ENCODE measurements at regions not wholly inside any gene's neighbourhood (a gene's known extent, or its start where the extent isn't known, plus 50 kb on each side); places are given as distances from the start of the nearest gene placed in this dataset.

DNA sequence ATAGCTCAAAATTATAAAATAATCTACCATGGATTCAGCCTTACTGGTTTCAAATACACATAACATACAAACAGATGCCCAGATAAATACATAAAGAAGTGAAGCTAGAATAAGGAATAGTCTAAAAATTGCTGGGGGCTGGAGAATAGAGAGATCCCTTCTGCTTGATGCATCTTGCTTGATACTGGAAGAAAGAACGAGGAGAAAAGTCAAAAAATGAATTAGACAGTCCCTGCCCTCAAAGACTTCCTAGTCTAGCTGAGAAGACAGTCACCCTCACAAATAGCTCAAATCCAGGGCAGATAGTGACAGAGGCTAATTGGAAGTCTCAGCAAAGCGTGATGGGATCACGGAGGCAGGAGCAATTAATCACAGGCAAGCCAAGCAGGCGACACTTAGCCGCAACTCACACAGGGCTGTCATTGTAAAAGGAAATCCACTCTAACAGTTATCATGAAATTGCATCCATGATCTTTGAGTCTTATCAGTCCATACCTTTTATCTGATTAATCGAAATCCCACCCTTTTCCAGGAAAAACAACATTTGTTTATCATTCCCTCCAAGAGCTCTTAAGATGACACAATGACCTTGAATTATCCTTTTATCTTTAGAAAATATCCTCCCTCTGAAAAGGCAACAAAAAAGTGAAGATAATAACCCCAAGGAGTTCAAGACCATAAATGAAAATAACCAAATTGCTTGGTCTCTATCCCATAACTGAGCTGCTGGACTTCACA is 59.7 kb upstream of the TIAM1 start:
- TF ChIP-seq, protein P1, sequence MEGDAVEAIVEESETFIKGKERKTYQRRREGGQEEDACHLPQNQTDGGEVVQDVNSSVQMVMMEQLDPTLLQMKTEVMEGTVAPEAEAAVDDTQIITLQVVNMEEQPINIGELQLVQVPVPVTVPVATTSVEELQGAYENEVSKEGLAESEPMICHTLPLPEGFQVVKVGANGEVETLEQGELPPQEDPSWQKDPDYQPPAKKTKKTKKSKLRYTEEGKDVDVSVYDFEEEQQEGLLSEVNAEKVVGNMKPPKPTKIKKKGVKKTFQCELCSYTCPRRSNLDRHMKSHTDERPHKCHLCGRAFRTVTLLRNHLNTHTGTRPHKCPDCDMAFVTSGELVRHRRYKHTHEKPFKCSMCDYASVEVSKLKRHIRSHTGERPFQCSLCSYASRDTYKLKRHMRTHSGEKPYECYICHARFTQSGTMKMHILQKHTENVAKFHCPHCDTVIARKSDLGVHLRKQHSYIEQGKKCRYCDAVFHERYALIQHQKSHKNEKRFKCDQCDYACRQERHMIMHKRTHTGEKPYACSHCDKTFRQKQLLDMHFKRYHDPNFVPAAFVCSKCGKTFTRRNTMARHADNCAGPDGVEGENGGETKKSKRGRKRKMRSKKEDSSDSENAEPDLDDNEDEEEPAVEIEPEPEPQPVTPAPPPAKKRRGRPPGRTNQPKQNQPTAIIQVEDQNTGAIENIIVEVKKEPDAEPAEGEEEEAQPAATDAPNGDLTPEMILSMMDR (IDR thresholded peaks at IDR 0.05; ENCODE audit: control insufficient read depth, extremely low read depth, insufficient read depth): no peak
- DNase-seq (ENCODE audit: low read depth): no peak
- H3K4me3 ChIP-seq (ENCODE audit: low read depth, low read length): no peak overlapping the region

DNA sequence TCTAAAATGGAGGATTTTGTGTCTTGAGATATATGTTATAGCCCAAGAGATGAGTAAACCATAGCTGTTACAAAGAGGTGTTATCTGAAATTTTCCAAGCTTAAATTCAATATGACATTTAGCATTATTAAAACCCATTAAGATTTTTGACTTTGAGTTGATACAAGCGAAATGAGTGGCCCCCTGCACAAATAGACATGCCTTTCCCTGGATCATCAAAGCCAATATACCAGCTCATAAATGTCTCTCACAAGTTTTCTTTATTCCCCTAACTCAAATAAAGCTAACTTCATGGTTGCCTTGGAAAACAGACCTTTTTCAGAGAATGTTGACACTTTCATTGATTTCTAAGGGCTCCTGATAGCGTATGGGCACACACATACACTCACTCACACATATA is 55.5 kb upstream of the TIAM1 start:
- no peak for DNase-seq (ENCODE audit: low read depth)
- H3K4me3 ChIP-seq (ENCODE audit: low read depth, low read length): no peak overlapping the region
- TF ChIP-seq, protein P1 (IDR thresholded peaks at IDR 0.05; ENCODE audit: control insufficient read depth, extremely low read depth, insufficient read depth): no peak

DNA sequence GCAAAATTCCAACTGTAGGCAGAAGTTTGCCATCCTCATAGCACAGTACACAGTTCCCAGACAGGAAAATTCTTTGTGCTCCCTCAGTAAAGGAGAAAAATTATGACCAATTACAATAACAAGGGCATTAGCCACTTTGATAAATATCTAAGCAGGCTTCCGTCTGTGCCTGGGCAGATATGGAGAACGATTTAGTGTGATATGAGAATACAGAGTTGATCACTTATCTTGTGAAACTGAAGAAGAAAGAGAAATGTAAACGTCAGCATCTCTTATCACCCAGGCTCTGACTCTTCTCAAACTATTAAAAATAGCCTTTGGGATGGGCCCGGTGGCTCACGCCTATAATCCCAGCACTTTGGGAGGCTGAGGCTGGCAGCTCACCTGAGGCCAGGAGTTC is 54.5 kb upstream of the TIAM1 start:
- TF ChIP-seq, protein P1 (IDR thresholded peaks at IDR 0.05; ENCODE audit: control insufficient read depth, extremely low read depth, insufficient read depth): no peak
- DNase-seq (ENCODE audit: low read depth): no peak
- H3K4me3 ChIP-seq (ENCODE audit: low read depth, low read length): no peak overlapping the region

DNA sequence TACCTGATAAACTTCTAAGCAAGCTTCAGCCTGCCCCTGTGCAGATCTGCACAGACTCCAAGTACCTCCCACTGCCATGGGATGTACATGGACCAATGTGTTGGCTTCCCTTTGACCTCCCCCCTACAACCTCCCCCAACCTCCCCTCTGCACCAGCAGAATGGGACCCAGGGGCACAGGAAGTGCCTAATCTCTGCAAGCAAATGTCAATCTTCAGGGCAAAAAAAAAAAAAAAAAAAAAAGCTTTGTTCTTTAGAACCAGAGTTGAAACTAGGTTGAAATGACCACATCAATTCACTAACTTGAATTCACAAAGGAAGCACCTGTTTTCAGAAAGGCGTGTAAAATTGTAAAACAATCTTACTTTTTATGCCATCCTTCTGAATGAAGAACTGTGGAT is 53.9 kb upstream of the TIAM1 start:
- no peak for DNase-seq (ENCODE audit: low read depth)
- TF ChIP-seq, protein P1 (IDR thresholded peaks at IDR 0.05; ENCODE audit: control insufficient read depth, extremely low read depth, insufficient read depth): no peak
- no peak overlapping the region for H3K4me3 ChIP-seq (ENCODE audit: low read depth, low read length)

DNA sequence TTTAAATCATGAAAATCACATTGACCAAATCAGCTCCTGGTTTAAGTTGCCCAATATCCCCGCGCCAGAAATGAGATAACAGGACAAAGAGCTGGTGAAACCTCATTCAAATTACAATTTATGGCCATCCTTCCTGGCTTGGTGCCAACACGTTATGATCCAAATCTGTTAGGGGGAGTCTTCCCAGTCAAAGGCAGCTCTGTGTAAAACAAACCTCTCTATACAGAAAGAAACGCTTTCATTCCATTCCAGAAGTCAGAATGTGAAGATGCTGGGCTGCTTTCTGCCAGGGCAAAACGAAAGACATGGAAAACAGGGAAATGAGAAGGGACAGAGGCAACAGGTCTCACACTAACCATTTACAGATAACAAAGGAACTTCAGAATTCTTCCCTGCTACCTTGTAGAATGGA is 53.5 kb upstream of the TIAM1 start:
- TF ChIP-seq, protein P1 (IDR thresholded peaks at IDR 0.05; ENCODE audit: control insufficient read depth, extremely low read depth, insufficient read depth): no peak
- H3K4me3 ChIP-seq (ENCODE audit: low read depth, low read length): no peak overlapping the region
- DNase-seq (ENCODE audit: low read depth): no peak

DNA sequence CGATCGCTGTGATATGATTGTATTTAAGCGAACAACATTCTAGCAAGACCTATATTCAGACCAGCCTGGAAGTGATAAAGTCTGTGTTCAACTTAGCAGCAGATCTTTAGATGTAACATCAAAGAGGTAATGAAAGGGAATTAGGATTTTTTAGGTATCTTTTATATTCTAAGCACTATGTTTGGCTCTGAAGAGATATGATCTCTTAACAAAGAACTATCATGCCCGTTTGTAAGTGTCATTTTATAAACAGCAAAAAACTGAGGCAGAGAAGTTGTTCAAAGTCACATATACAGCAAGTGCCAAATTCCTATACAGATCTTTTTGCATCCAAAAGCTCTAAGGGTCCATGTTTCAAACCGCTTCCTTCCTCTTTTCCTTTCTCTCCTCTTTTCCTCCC is 53.0 kb upstream of the TIAM1 start:
- H3K4me3 ChIP-seq (ENCODE audit: low read depth, low read length): no peak overlapping the region
- TF ChIP-seq, protein P1 (IDR thresholded peaks at IDR 0.05; ENCODE audit: control insufficient read depth, extremely low read depth, insufficient read depth): no peak
- DNase-seq (ENCODE audit: low read depth): no peak

DNA sequence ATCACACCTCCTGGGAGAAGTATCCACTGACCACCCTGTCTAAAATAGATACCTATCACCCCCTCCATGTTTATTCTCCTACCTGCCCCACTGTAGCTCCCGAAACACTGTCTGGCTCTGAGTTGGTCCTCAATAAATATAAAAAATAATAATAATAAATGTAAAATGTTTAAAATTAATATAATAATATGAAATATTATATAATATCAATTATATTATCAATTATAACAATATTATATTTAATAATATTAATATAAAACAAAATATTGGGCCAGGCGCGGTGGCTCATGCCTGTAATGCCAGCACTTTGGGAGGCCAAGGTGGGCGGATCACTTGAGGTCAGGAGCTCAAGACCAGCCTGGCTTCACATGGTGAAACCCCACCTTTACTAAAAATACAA is 52.3 kb upstream of the TIAM1 start:
- no peak overlapping the region for H3K4me3 ChIP-seq (ENCODE audit: low read depth, low read length)
- no peak for DNase-seq (ENCODE audit: low read depth)
- TF ChIP-seq, protein P1 (IDR thresholded peaks at IDR 0.05; ENCODE audit: control insufficient read depth, extremely low read depth, insufficient read depth): no peak

Data from LNCaP clone FGC (cell line).